Hematopoietic multipotent progenitor cell treated with erythropoietin and hydrocortisone succinate and interleukin-3 and kit ligand, for 8 days (in vitro differentiated cells): ENCODE measurements at regions not wholly inside any gene's neighbourhood (a gene's known extent, or its start where the extent isn't known, plus 50 kb on each side); places are given as distances from the start of the nearest gene placed in this dataset.

ENCODE experiments used
- DNase-seq: peaks from one replicate; pipeline ENCODE4 v3.0.0-alpha.2; 2015

DNA sequence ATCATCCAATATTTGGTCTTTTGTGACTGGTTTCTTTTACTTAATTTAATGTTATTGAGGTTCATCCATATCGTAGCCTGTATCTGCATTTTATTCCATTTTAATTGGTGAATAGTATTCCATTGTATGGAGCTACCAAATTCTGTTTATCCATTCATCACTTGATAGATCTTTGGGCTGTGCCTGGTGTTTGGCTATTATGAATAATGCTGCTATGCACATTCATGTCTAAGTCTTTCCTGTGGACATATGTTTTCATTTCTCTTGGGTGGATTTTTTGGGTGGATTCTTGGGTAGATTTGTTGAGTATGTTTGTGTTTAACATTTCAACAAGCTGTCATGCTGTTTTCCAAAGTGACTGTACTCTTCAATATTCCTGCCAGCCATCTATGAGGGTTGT, 52.5 kb upstream of the NEDD4L start:
- DNase-seq = no peak

- DNase-seq = no peak
These were observed 54.5 kb upstream of the NEDD4L start for GRCh38 chr18:57989536-57989935.

DNA sequence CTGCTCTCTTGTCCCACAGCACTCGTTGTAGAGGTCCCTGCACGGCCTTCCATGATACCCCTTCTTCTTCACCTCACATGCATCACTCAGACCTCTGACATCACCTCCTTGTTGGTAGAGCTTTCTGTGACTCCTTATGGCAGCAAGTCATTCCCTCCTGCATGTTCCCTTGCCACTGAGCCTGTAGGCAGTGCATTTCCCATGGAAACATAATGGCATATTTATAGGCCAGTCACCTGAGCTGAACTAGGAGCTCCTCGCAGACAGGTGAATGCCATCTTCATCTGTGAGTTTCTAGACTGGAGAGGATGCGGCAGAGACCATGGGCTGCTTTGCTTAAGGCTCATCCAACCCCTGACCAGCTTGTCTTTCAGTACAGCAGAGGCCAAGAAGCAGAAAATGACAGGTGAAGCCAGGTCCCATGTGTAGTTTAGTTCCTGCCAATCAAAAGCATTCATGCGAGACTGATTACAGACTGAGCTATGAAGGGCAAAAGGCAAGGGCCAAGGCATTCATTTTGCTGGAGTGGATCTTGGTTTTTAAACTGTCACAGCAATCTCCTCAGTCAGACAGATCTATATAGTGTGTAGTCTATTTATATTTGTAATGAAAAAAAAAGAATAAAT, 59.4 kb upstream of the NEDD4L start:
- DNase-seq = no peak

GRCh38 chr18:57983965-57984364, 60.1 kb upstream of the NEDD4L start:
- DNase-seq = no peak

- no peak for DNase-seq
These were observed 60.6 kb upstream of the NEDD4L start for GRCh38 chr18:57983472-57983871.

DNA sequence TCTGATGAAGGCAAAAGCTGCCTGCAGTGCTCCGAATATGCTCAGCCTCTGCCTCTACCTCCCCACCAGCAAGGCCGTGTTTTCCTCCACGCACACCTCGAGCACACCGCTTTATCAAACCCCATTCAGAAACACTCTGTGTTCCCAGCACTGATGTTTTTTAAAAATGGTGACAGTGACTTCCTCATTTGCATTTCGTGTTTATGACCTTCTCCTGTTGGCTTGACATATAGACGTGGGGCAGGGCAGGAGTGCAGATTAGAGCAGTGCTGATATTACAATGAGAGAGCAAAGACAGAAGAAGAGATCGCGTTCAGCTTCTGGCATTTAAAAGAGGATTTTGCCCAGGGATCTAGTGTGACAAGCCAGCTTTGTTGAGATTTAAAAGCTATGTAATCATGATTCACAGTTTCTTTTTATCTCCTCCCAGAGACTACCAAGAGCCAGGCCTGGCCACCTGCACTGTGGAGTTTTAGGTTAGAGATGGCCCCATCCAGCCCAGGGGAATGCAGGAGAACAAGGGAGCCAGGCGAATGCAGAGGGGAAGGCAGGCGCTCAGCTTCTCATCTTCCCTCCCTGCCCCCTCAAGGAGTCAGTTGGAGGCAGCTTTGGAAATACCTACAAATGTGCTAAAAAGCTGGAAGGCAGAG, 61.5 kb upstream of the NEDD4L start:
- DNase-seq = no peak

DNA sequence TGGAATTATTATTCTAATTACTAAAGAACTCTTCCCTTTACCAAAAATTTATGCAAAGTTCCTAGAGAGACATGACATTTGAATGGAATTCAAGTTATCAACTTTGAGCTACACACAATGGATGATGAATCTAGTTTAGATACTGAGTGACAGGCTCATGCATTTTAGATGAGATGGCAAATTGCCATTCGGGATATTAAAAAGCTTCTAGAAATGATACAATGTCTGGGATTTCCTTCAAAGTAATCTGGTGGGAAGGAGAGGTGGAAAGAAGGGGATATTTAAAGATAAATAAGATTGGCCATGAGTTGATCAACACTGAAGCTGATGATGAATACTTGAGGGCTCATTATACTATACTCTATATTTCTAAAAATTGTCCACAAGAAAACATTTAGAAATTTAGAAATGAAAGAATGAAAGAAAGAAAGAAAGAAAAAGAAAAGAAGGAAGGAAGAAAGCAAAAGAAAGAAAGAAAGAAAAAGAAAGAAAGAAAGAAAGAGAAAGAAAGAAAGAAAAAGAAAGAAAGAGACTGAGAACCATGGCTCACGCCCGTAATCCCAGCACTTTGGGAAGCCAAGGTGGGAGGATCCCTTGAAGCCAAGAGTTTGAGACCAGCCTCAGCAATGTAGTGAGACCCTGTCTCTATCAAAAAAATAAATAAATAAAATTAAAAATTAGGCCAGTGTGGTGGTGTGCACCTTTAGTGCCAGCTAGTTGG, 62.6 kb upstream of the NEDD4L start:
- DNase-seq = no peak

- DNase-seq = no peak
These were observed 63.3 kb upstream of the NEDD4L start for GRCh38 chr18:57980573-57981307.

GRCh38 chr18:57976230-57976773, 67.7 kb upstream of the NEDD4L start:
- DNase-seq = no peak

GRCh38 chr18:57975805-57976204, 68.2 kb upstream of the NEDD4L start:
- DNase-seq = no peak

GRCh38 chr18:57974585-57975265, 69.3 kb upstream of the NEDD4L start:
- DNase-seq = no peak

DNA sequence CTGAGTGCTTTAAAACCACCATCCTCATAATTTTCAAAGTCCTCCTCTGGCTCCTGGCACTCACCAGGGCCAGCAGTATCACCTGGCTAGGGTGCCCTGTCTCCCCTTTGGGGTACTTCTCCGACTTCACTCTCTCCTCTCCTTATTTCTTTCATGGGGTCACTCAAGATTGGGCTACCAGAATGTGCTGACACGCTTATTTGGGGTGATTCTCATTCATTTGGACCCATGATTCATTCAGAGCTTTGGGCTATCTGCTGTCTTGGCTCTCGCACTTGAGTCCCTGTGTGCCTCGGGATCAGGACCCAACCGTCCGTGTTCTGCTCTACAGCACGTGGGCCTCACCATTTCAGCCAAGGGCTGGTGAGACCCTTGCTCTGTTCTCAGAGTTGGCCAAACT, 70.1 kb upstream of the NEDD4L start:
- no peak for DNase-seq

- DNase-seq = peak; percentile 33
These were observed 73.5 kb upstream of the NEDD4L start for GRCh38 chr18:57970356-57971095.

DNA sequence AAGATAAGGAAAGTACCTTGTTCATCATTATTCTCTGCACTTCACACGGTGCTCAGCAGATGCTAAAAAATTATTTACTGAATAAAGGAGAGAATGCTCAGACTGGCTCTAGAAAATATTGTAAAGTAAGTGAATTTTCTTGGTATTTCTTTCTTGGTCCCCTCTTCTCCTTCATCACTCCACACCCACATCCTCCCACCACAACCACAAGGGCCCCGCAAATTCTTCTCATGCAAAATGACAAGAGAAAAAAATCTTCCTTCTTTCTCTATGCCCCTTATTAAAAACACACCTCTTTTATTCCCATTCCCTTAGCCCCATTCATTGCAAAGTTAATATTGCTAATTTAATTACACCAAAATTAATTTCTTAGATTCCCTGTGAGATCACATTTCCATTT, 74.2 kb upstream of the NEDD4L start:
- no peak for DNase-seq

- DNase-seq = no peak
These were observed 78.8 kb upstream of the NEDD4L start for GRCh38 chr18:57965246-57965645.

DNA sequence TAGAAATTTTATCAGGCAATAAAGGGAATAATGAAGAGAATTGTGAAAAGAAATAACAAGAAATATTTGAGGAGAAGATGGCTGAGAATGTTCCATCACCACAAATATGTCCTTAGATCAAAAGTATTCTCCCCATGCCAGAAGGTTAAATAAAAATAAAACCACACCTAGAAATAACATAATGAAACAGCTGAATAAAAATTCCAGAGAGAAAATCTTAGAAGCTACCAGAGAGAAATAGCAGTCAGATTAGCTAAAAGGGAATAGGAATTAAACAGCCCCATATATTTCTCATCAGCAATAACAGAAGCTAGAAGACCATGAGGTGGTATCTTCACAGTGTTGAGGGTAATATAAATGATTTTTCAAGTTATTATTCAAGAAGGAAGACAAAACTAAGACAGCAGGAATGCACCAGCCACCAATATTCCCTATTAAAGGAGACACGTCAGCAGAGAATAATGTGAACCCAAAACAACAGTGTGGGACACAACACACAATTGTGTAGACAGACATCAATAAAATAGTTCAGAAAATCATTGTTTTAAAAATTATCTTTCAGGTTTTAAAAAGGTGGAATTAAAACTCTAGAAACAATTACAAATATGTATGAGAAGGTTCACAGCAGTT, 82.0 kb upstream of the NEDD4L start:
- no peak for DNase-seq

DNA sequence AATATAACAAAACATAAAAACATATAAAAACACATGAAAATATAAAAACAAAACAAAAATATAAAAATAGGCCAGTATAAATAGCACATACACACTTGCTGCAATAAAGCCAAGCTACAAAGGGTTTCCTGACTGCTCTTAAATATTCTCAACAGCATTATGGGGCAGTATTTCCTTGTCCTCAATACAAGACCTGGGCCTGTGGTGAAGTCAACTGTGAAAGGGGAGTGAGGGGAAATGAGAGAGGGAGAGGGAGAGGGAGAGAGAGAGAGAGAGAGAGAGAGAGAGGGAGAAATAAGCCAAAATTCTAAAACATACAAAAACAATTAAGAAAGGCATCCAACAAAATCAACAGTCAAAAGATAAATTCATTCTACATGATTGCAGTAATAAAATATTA, 82.6 kb upstream of the NEDD4L start:
- no peak for DNase-seq

DNA sequence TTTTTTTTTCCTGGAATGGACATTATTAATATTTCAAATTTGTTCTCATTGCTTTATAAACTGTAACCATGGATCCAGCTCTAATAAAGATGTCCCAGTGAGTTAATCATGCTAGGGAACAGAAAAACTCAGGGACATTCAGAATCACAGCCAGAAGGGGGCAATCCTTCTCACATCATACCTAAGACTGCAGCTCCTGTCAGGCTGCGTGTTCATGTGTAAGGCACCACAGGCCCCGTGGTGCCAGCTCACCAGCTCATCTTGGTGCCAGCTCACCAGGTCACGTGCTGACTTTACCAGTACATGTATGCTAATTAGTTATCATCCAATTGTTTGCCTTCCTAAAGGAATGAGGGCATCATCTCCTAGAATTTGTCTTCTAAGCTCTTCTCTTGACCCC, 84.7 kb upstream of the NEDD4L start:
- peak; percentile 78 for DNase-seq

DNA sequence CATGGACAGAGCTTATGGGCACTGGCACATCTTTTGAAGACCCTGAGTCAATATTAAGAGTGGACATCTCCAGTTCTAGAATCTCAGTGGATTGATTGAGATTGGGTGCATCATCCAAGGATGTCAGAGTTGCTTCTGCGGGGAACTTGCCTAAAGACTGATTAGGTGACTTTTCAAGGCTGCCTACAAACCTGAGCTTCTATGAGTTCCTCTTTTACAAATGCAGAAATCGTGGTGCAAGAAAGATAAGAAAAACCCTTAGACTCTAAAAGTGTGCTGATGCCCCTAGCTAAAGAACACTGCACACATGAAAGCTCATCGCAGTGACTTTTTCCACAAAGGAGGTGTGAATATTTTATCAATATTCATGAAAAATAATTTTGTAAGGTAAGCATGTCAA, 86.8 kb upstream of the NEDD4L start:
- no peak for DNase-seq

- DNase-seq = no peak
These were observed 87.5 kb upstream of the NEDD4L start for GRCh38 chr18:57956491-57956890.

DNA sequence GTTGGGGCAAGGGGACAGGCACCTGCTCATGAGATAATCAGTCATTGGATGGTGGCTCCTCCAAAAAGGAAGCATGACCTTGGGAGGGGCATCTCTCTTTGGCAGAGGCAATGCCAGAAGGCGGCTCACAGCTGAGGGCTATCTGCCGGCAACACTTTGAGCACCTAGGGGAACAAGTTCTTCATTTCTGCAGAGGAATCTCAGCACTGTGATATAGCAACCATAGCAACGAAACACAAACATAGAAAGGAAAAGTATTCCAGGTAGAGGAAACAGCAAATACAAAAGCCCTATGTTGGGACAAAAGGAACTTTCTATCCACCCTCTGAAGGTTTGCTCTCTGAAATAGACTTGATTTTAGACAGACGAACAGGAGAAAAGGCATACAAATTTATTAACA, 89.1 kb upstream of the NEDD4L start:
- DNase-seq = no peak

GRCh38 chr18:57953883-57954282, 90.1 kb upstream of the NEDD4L start:
- DNase-seq = no peak
